ENCODE measurements at regions not wholly inside any gene's neighbourhood (a gene's known extent, or its start where the extent isn't known, plus 50 kb on each side); places are given as distances from the start of the nearest gene placed in this dataset.

GRCh38 chr7:137172105-137172590, 171.4 kb downstream of the PTN start:
- DNase-seq (ENCODE audit: low read depth in 2 of 2) = no peak

- peak; percentile 38 to 39 for DNase-seq (ENCODE audit: low read depth in 2 of 2)
Measured at GRCh38 chr7:137169282-137169698, 174.2 kb downstream of the PTN start.

GRCh38 chr7:137167609-137168008, 175.9 kb downstream of the PTN start:
- DNase-seq (ENCODE audit: low read depth in 2 of 2) = no peak

GRCh38 chr7:137166363-137166762, 177.2 kb downstream of the PTN start:
- DNase-seq (ENCODE audit: low read depth in 2 of 2) = no peak

- no peak for DNase-seq (ENCODE audit: low read depth in 2 of 2)
Measured at GRCh38 chr7:137165786-137166185, 177.7 kb downstream of the PTN start.

GRCh38 chr7:137165241-137165640, 178.3 kb downstream of the PTN start:
- DNase-seq (ENCODE audit: low read depth in 2 of 2) = no peak

- DNase-seq (ENCODE audit: low read depth in 2 of 2) = no peak
Measured at GRCh38 chr7:137164251-137164650, 179.3 kb downstream of the PTN start.

- no peak for DNase-seq (ENCODE audit: low read depth in 2 of 2)
Measured at GRCh38 chr7:137160236-137160635, 183.3 kb downstream of the PTN start.

GRCh38 chr7:137157256-137157655, 186.3 kb downstream of the PTN start:
- DNase-seq (ENCODE audit: low read depth in 2 of 2) = no peak

GRCh38 chr7:137151690-137152052, 191.9 kb downstream of the PTN start:
- DNase-seq (ENCODE audit: low read depth in 2 of 2) = no peak

GRCh38 chr7:137151041-137151689, 192.4 kb downstream of the PTN start:
- DNase-seq (ENCODE audit: low read depth in 2 of 2) = no peak

GRCh38 chr7:137147338-137147720, 196.2 kb downstream of the PTN start:
- no peak for DNase-seq (ENCODE audit: low read depth in 2 of 2)

GRCh38 chr7:137146552-137147337, 196.8 kb downstream of the PTN start:
- DNase-seq (ENCODE audit: low read depth in 2 of 2) = no peak

GRCh38 chr7:137146012-137146455, 197.5 kb downstream of the PTN start:
- DNase-seq (ENCODE audit: low read depth in 2 of 2) = no peak

- DNase-seq (ENCODE audit: low read depth in 2 of 2) = no peak
Measured at GRCh38 chr7:137142376-137142775, 201.2 kb downstream of the PTN start.

GRCh38 chr7:137135654-137136350, 207.7 kb downstream of the PTN start:
- DNase-seq (ENCODE audit: low read depth in 2 of 2) = no peak

- no peak for DNase-seq (ENCODE audit: low read depth in 2 of 2)
Measured at GRCh38 chr7:137130751-137131158, 212.8 kb downstream of the PTN start.

- DNase-seq (ENCODE audit: low read depth in 2 of 2) = no peak
Measured at GRCh38 chr7:137129025-137129424, 214.5 kb downstream of the PTN start.

GRCh38 chr7:137127806-137128205, 215.7 kb downstream of the PTN start:
- no peak for DNase-seq (ENCODE audit: low read depth in 2 of 2)

GRCh38 chr7:137127058-137127457, 216.5 kb downstream of the PTN start:
- no peak for DNase-seq (ENCODE audit: low read depth in 2 of 2)

GRCh38 chr7:137122145-137122544, 221.4 kb downstream of the PTN start:
- no peak for DNase-seq (ENCODE audit: low read depth in 2 of 2)

GRCh38 chr7:137120690-137121089, 222.8 kb downstream of the PTN start:
- DNase-seq (ENCODE audit: low read depth in 2 of 2) = no peak
